Stimulated activated CD4-positive, alpha-beta T cell treated with anti-CD3 and anti-CD28 coated beads, Interleukin-15, amount 100 ng/mL, for 1 hour (primary cell): ENCODE measurements at regions not wholly inside any gene's neighbourhood (a gene's known extent, or its start where the extent isn't known, plus 50 kb on each side); places are given as distances from the start of the nearest gene placed in this dataset.

Experiments used
- DNase-seq, 2 donors: peaks; one replicate each; pipeline ENCODE4 v3.0.0-alpha.2; 2020; ENCODE audit warnings: low read depth in 1 of 2, low spot score in 1 of 2

- DNase-seq: no peak
Measured at GRCh38 chr22:48282804-48283203, 1520.4 kb downstream of the TBC1D22A start.

- no peak for DNase-seq
Measured at GRCh38 chr22:48279461-48279756, 1517.0 kb downstream of the TBC1D22A start.

GRCh38 chr22:48278620-48279460 is 1516.4 kb downstream of the TBC1D22A start:
- no peak for DNase-seq

- DNase-seq: no peak
Measured at GRCh38 chr22:48277868-48278581, 1515.6 kb downstream of the TBC1D22A start.

- DNase-seq: no peak
Measured at GRCh38 chr22:48276994-48277867, 1514.8 kb downstream of the TBC1D22A start.

GRCh38 chr22:48275412-48275811 is 1513.0 kb downstream of the TBC1D22A start:
- no peak for DNase-seq

- no peak for DNase-seq
Measured at GRCh38 chr22:48270731-48271130, 1508.3 kb downstream of the TBC1D22A start.

GRCh38 chr22:48268771-48269552 is 1506.5 kb downstream of the TBC1D22A start:
- DNase-seq: no peak

- DNase-seq: no peak
Measured at GRCh38 chr22:48268293-48268692, 1505.8 kb downstream of the TBC1D22A start.

GRCh38 chr22:48267681-48268080 is 1505.2 kb downstream of the TBC1D22A start:
- no peak for DNase-seq

- DNase-seq: no peak
Measured at GRCh38 chr22:48265000-48265625, 1502.7 kb downstream of the TBC1D22A start.

- DNase-seq: no peak
Measured at GRCh38 chr22:48264586-48264985, 1502.1 kb downstream of the TBC1D22A start.

- no peak for DNase-seq
Measured at GRCh38 chr22:48263791-48264351, 1501.4 kb downstream of the TBC1D22A start.

- DNase-seq: no peak
Measured at GRCh38 chr22:48263431-48263765, 1500.9 kb downstream of the TBC1D22A start.

- no peak for DNase-seq
Measured at GRCh38 chr22:48262596-48263430, 1500.4 kb downstream of the TBC1D22A start.

GRCh38 chr22:48261706-48262105 is 1499.3 kb downstream of the TBC1D22A start:
- no peak for DNase-seq

- DNase-seq: no peak
Measured at GRCh38 chr22:48261048-48261621, 1498.7 kb downstream of the TBC1D22A start.

GRCh38 chr22:48259991-48260670 is 1497.7 kb downstream of the TBC1D22A start:
- DNase-seq: no peak
